ENCODE measurements at regions not wholly inside any gene's neighbourhood (a gene's known extent, or its start where the extent isn't known, plus 50 kb on each side); places are given as distances from the start of the nearest gene placed in this dataset.
"Not testable (repeated sequence)": the region's sequence is repeated elsewhere in the genome, so short reads cannot be mapped to it uniquely, and the experiment has no call there.

DNA sequence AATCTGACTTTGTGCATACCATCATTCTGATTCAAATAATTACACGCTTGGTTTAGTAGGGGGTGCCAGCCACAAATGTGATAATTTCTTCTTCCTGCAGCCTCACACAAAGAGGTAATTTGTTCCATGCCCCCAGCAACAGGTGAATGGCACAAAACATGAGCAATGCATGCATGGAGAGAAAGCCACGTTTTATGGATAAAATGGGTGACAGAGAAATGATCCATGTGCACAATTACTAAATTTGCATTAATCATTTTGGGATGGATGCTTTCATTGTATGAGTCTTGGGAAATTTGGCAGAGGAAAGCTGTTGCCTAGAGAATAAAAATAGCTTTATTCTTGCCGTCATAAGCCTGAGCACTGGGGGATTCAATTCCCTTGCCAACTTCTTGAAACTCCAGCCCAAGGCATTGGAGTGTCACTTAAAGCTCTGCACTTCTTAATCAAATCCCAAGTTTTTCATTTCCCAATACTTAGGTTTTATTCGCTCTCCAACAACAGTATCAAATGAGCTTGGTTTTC, 411.6 kb downstream of the GBE1 start:
- 39 to 51% methylated on average over 4 of the region's 4 CpGs for WGBS, 2 donors
- H3K27ac ChIP-seq = no peak overlapping the region
- no peak overlapping the region for H3K4me3 ChIP-seq
- intact Hi-C loops (cut with DNase I) = no loop called here
- no peaks in the 10 kb centered on the region for H3K4me1 ChIP-seq
- no peak for DNase-seq
- no peaks in the 10 kb centered on the region for H3K36me3 ChIP-seq
- no peaks in the 10 kb centered on the region for H3K9me3 ChIP-seq
- no peaks in the 10 kb centered on the region for H3K27me3 ChIP-seq
- TF ChIP-seq, protein P1, sequence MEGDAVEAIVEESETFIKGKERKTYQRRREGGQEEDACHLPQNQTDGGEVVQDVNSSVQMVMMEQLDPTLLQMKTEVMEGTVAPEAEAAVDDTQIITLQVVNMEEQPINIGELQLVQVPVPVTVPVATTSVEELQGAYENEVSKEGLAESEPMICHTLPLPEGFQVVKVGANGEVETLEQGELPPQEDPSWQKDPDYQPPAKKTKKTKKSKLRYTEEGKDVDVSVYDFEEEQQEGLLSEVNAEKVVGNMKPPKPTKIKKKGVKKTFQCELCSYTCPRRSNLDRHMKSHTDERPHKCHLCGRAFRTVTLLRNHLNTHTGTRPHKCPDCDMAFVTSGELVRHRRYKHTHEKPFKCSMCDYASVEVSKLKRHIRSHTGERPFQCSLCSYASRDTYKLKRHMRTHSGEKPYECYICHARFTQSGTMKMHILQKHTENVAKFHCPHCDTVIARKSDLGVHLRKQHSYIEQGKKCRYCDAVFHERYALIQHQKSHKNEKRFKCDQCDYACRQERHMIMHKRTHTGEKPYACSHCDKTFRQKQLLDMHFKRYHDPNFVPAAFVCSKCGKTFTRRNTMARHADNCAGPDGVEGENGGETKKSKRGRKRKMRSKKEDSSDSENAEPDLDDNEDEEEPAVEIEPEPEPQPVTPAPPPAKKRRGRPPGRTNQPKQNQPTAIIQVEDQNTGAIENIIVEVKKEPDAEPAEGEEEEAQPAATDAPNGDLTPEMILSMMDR (IDR thresholded peaks at IDR 0.05) = no peak
- TF ChIP-seq POLR2A (IDR thresholded peaks at IDR 0.05) = no peak

DNA sequence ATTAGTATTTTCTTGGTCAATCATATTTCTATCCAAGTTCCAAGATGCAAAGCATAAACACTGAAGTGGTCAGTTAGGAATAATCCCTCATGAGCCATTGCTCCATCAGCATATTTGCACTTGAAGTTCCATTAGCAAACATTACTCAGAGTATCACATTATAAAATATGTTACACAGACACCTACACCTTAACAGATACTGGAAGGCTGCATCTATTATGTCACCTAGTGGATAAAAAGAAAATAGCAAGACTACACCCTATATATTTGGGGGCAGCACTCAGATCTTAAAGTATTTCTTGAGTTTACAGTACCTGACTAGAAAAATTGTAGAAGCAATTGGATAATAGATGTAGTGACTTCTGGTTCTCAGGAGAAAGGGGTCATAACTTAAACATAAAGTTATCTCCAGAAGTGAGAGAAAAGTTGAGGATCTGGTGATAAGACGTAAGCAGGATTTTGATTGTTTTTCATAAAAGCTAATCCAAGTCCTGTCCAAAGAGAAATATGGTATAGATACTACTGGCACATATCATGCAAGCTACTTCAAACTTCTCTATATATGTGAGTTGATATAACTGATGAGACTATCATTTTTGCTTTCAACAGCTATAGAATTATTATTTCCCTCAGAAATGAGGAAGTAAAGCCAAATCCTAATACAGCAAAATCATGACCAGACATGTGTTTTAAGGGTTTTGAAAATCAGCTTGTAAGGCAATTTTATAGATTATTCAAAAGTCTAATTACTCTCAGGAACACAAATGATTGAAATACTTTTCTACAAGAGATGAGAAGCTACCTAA, 422.2 kb downstream of the GBE1 start:
- 86 to 90% methylated on average over 1 of the region's 1 CpG for WGBS, 2 donors
- Histone ChIP-seq H3K9me3 (no peaks in the 10 kb centered on the region), H3K36me3 (no peaks in the 10 kb centered on the region), H3K4me1 (no peaks in the 10 kb centered on the region), H3K4me3 (no peak overlapping the region), H3K27me3 (no peaks in the 10 kb centered on the region), H3K27ac (no peak overlapping the region)
- intact Hi-C loops (cut with DNase I) = no loop called here
- TF ChIP-seq, protein P1 (IDR thresholded peaks at IDR 0.05) = peak in 1 of 6 experiments; percentile 34
- TF ChIP-seq POLR2A (IDR thresholded peaks at IDR 0.05) = no peak
- DNase-seq = no peak

DNA sequence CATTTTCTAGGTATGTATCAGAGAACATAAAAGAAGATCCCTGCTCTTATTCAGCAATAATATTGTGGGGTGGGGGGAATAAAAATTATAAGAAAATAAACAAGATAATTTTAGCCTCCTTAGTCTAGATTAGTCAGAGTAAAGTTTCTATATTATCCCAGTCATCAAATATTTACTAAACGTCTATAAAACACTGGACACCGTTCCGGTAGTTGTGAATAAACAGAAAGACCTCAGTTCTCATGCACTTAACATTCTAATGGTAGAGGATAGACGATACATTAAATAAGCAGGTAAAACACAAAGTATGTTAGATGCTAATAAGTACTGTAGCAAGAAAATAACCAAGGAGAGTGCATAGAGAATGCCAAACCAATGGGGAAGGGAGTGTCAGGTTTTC, 425.0 kb downstream of the GBE1 start:
- no peaks in the 10 kb centered on the region for H3K36me3 ChIP-seq
- intact Hi-C loops (cut with DNase I) = no loop called here
- no peak for DNase-seq
- H3K4me1 ChIP-seq = no peaks in the 10 kb centered on the region
- H3K27ac ChIP-seq = no peak overlapping the region
- no peaks in the 10 kb centered on the region for H3K27me3 ChIP-seq
- no peaks in the 10 kb centered on the region for H3K9me3 ChIP-seq
- no peak overlapping the region for H3K4me3 ChIP-seq
- WGBS, 2 donors = 58 to 69% methylated on average over 4 of the region's 4 CpGs
- TF ChIP-seq, protein P1 (IDR thresholded peaks at IDR 0.05) = no peak
- no peak for TF ChIP-seq POLR2A (IDR thresholded peaks at IDR 0.05)

DNA sequence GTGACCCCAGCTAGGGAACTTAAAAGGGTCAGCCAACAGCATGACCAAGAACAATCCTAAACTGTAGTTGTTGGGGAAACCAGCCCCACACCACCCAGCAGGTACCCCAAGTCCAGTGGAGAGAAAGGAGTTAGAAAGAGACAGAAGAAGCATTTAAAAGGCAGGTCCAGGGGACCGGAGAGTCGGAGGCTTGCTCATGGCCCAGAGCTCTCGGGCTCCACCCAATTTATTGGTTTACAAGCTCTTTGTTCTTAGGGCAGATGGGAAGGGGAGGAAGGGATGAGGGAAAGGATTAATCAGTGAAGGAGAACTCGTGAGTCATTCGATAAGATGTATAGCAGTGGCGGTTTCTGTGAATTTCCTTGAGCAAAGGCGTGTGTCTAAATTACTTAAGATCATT, 431.6 kb downstream of the GBE1 start:
- H3K27ac ChIP-seq; H3K36me3 ChIP-seq; DNase-seq; intact Hi-C loops (cut with DNase I); H3K27me3 ChIP-seq; H3K4me3 ChIP-seq; H3K4me1 ChIP-seq; H3K9me3 ChIP-seq: not testable (repeated sequence)
- WGBS, 2 donors = 83 to 88% methylated on average over 7 of the region's 7 CpGs

DNA sequence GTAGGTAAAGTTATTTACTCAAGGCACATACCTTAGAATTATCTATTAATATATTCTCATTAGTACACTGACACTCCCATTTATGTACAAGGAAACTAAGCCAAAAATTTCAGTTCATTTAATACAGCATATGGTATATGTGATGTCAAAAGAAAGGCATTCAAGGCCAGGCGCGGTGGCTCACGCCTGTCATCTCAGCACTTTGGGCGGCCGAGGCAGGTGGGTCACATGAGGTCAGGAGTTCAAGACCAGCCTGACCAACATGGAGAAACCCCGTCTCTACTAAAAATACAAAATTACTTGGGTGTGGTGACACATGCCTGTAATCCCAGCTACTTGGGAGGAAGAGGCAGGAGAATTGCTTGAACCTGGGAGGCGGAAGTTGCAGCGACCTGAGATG, 435.2 kb downstream of the GBE1 start:
- Histone ChIP-seq H3K4me3 (no peak overlapping the region), H3K27me3 (no peaks in the 10 kb centered on the region), H3K36me3 (no peaks in the 10 kb centered on the region), H3K4me1 (no peaks in the 10 kb centered on the region), H3K27ac (no peak overlapping the region), H3K9me3 (no peaks in the 10 kb centered on the region)
- TF ChIP-seq POLR2A (IDR thresholded peaks at IDR 0.05) = no peak
- TF ChIP-seq, protein P1 (IDR thresholded peaks at IDR 0.05) = no peak
- no peak for DNase-seq
- intact Hi-C loops (cut with DNase I) = no loop called here
- WGBS, 2 donors = 80 to 88% methylated on average over 8 of the region's 8 CpGs

Measured in esophagus squamous epithelium (tissue), 5 donors.